A673 (cell line): ENCODE measurements at regions not wholly inside any gene's neighbourhood (a gene's known extent, or its start where the extent isn't known, plus 50 kb on each side); places are given as distances from the start of the nearest gene placed in this dataset.

ENCODE experiments used
- EZH2 ChIP-seq: fragments of 200-600 bp; sonication (generic); IDR thresholded peaks from 2 replicates; pipeline ENCODE4 v1.6.1; 2017; ENCODE audit warnings: borderline replicate concordance, low read depth, mild to moderate bottlenecking, mixed read lengths, antibody characterized with exemption, low read length; ENCODE audit not compliant: poor library complexity, severe bottlenecking
- TF ChIP-seq, protein P1 (sequence below): fragments of 300-800, 200-600 bp; sonication (generic); conservative IDR thresholded peaks from 2 replicates; pipeline ENCODE4 v1.5.1; 2017; ENCODE audit warnings: low read depth, mild to moderate bottlenecking, antibody characterized with exemption, low read length, moderate library complexity, mixed read lengths

- TF ChIP-seq, protein P1, sequence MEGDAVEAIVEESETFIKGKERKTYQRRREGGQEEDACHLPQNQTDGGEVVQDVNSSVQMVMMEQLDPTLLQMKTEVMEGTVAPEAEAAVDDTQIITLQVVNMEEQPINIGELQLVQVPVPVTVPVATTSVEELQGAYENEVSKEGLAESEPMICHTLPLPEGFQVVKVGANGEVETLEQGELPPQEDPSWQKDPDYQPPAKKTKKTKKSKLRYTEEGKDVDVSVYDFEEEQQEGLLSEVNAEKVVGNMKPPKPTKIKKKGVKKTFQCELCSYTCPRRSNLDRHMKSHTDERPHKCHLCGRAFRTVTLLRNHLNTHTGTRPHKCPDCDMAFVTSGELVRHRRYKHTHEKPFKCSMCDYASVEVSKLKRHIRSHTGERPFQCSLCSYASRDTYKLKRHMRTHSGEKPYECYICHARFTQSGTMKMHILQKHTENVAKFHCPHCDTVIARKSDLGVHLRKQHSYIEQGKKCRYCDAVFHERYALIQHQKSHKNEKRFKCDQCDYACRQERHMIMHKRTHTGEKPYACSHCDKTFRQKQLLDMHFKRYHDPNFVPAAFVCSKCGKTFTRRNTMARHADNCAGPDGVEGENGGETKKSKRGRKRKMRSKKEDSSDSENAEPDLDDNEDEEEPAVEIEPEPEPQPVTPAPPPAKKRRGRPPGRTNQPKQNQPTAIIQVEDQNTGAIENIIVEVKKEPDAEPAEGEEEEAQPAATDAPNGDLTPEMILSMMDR, result no peak
- no peak for TF ChIP-seq EZH2
Measured at GRCh38 chr3:76561494-76562236, 478.2 kb upstream of the ROBO2 start.
